Thyroid gland (tissue), 4 donors: ENCODE measurements at regions not wholly inside any gene's neighbourhood (a gene's known extent, or its start where the extent isn't known, plus 50 kb on each side); places are given as distances from the start of the nearest gene placed in this dataset.

Experiments
- POLR2A ChIP-seq, 2 donors: fragments of 450-650 bp; IDR thresholded peaks; one replicate each; pipeline ENCODE4 v1.6.1; 2017; ENCODE audit warnings: antibody characterized with exemption in 2 of 2, mild to moderate bottlenecking in 2 of 2, moderate library complexity in 1 of 2
- TF ChIP-seq, protein P1 (sequence below), 6 experiments: fragments of 200-600 bp in 3 of 6; fragments of 450-650 bp in 3 of 6; sonication (generic) in 3 of 6; IDR thresholded peaks; one replicate each; pipeline ENCODE4 v1.5.1; 2016 to 2019; ENCODE audit warnings: antibody characterized with exemption in 6 of 6, mild to moderate bottlenecking in 2 of 6, inconsistent platforms in 1 of 6, moderate library complexity in 1 of 6

DNA sequence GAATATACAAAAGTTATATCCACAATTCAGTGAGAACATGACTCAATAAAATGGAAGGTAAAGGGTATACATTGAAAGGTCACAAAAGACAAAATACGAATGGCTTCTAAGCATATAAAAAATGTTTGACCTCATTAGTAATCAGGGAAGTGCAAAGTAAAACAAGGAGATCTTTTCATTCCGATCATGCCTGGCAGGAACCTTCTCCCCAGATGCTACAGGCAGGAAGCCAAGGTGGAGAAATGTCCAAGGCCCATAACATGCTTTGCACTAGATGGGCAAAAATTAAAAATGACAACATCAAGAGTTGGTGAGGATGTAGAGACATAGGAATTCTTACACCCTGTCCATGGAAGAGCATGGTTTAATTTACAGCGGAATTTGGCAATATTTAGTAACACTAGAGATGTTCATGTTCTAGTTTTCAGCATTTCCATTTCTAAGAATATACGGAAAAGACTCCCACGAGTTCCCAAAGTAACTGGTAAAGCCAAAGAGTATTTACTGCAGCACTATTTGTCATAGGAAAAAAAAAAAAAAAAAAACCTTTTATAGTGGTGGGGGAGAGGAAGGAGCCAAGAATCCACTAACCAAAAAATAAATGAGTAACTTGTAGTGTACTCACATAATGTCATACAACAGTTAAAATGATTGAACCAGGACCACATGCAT, 184.5 kb upstream of the KAZN start:
- TF ChIP-seq, protein P1, sequence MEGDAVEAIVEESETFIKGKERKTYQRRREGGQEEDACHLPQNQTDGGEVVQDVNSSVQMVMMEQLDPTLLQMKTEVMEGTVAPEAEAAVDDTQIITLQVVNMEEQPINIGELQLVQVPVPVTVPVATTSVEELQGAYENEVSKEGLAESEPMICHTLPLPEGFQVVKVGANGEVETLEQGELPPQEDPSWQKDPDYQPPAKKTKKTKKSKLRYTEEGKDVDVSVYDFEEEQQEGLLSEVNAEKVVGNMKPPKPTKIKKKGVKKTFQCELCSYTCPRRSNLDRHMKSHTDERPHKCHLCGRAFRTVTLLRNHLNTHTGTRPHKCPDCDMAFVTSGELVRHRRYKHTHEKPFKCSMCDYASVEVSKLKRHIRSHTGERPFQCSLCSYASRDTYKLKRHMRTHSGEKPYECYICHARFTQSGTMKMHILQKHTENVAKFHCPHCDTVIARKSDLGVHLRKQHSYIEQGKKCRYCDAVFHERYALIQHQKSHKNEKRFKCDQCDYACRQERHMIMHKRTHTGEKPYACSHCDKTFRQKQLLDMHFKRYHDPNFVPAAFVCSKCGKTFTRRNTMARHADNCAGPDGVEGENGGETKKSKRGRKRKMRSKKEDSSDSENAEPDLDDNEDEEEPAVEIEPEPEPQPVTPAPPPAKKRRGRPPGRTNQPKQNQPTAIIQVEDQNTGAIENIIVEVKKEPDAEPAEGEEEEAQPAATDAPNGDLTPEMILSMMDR (IDR thresholded peaks at IDR 0.05): no peak
- no peak for TF ChIP-seq POLR2A (IDR thresholded peaks at IDR 0.05)
